ENCODE measurements at regions not wholly inside any gene's neighbourhood (a gene's known extent, or its start where the extent isn't known, plus 50 kb on each side); places are given as distances from the start of the nearest gene placed in this dataset.

DNA sequence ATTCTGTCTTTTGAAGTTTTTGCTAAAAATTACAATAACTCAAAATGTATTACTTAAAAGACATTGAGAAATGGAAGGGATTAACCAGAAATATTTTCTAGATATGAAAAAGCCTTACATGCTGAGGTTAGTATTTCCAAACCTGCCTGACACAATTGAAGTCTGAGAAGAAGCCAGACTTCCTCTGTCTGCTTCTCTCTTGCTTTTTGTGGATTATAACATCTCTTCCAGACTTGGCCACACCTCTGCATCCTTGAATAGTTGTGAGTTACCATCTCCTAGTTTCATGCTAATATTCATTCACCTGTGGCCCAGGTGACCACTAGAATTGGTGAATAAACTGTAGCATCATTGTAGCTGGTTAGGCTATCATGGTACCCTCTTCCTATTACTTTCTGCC is 497.6 kb downstream of the SLC16A7 start:
- Histone ChIP-seq H2BK12ac (ENCODE audit: low read length in 2 of 2) (no peak overlapping the region), H3K9me3 (ENCODE audit: control insufficient read depth, low read length) (no peaks in the 10 kb centered on the region), H2BK120ac (ENCODE audit: low read depth, low read length) (no peak overlapping the region), H3K18ac (ENCODE audit: low read depth in 1 of 2, low read length in 2 of 2) (no peak overlapping the region), H3K4ac (ENCODE audit: low read depth in 1 of 2, low read length in 2 of 2) (no peak overlapping the region), H3K4me3 (ENCODE audit: insufficient read depth in 1 of 2, low read depth in 1 of 2, low read length in 2 of 2) (no peak overlapping the region), H3K4me1 (ENCODE audit: control insufficient read depth, insufficient read depth, low read depth, low read length) (no peaks in the 10 kb centered on the region), H3K79me1 (replicated peaks; ENCODE audit: low read length, poor library complexity, severe bottlenecking) (no peaks in the 10 kb centered on the region), H3K27ac (ENCODE audit: low read length, poor library complexity, severe bottlenecking) (no peak overlapping the region), H2BK5ac (ENCODE audit: low read depth, low read length, poor library complexity, severe bottlenecking) (no peak overlapping the region), H3K14ac (ENCODE audit: low read length in 2 of 2) (no peak overlapping the region), H3K36me3 (ENCODE audit: control insufficient read depth in 1 of 2, insufficient read depth in 2 of 2, low read depth in 1 of 2, low read length in 2 of 2) (no peaks in the 10 kb centered on the region), H2BK15ac (ENCODE audit: low read depth, poor library complexity, severe bottlenecking) (no peak overlapping the region), H2AFZ (ENCODE audit: low read depth, low read length) (no peak overlapping the region), H3K27me3 (ENCODE audit: control insufficient read depth in 1 of 2, insufficient read depth in 1 of 2, low read length in 2 of 2) (no peaks in the 10 kb centered on the region), H4K91ac (ENCODE audit: low read length) (no peak overlapping the region), H3K4me2 (ENCODE audit: low read length, poor library complexity, severe bottlenecking) (no peak overlapping the region), H4K8ac (ENCODE audit: low read length) (no peak overlapping the region), H2AK5ac (ENCODE audit: low read length, severe bottlenecking) (no peak overlapping the region), H3K23ac (ENCODE audit: low read length in 2 of 2) (no peak overlapping the region), H3K9ac (ENCODE audit: low read length) (no peak overlapping the region)
- no peak for DNase-seq

DNA sequence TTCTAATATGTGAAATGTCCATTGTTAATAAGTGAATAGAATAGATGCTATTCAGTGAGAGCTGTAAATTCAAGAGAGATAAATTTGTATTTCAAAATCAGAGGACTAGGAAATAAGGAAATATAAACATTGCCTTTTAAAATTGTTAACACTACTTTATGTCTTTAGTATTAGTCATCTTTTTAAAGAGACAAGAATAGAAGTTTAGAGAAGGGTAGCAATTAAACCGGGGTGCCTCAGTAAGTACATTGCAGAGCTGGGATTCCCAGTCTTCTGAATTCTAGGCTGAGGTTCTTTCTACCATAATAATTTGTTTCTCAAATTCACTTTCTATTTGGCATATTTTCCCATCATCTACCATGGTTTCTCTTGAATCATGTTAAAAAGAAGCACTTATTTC is 498.6 kb downstream of the SLC16A7 start:
- Histone ChIP-seq H2BK5ac (ENCODE audit: low read depth, low read length, poor library complexity, severe bottlenecking) (no peak overlapping the region), H3K4ac (ENCODE audit: low read depth in 1 of 2, low read length in 2 of 2) (no peak overlapping the region), H3K14ac (ENCODE audit: low read length in 2 of 2) (no peak overlapping the region), H3K18ac (ENCODE audit: low read depth in 1 of 2, low read length in 2 of 2) (no peak overlapping the region), H3K4me2 (ENCODE audit: low read length, poor library complexity, severe bottlenecking) (no peak overlapping the region), H3K27me3 (ENCODE audit: control insufficient read depth in 1 of 2, insufficient read depth in 1 of 2, low read length in 2 of 2) (no peaks in the 10 kb centered on the region), H3K23ac (ENCODE audit: low read length in 2 of 2) (no peak overlapping the region), H2AK5ac (ENCODE audit: low read length, severe bottlenecking) (no peak overlapping the region), H2AFZ (ENCODE audit: low read depth, low read length) (no peak overlapping the region), H3K9me3 (ENCODE audit: control insufficient read depth, low read length) (peaks cover 7% of the 10 kb centered on the region), H3K4me3 (ENCODE audit: insufficient read depth in 1 of 2, low read depth in 1 of 2, low read length in 2 of 2) (no peak overlapping the region), H3K4me1 (ENCODE audit: control insufficient read depth, insufficient read depth, low read depth, low read length) (no peaks in the 10 kb centered on the region), H2BK15ac (ENCODE audit: low read depth, poor library complexity, severe bottlenecking) (no peak overlapping the region), H4K91ac (ENCODE audit: low read length) (no peak overlapping the region), H4K8ac (ENCODE audit: low read length) (no peak overlapping the region), H2BK12ac (ENCODE audit: low read length in 2 of 2) (no peak overlapping the region), H2BK120ac (ENCODE audit: low read depth, low read length) (no peak overlapping the region), H3K79me1 (replicated peaks; ENCODE audit: low read length, poor library complexity, severe bottlenecking) (no peaks in the 10 kb centered on the region), H3K36me3 (ENCODE audit: control insufficient read depth in 1 of 2, insufficient read depth in 2 of 2, low read depth in 1 of 2, low read length in 2 of 2) (no peaks in the 10 kb centered on the region), H3K27ac (ENCODE audit: low read length, poor library complexity, severe bottlenecking) (no peak overlapping the region), H3K9ac (ENCODE audit: low read length) (no peak overlapping the region)
- DNase-seq = peak; percentile 9
- WGBS = no CpG with 5 or more reads among the region's 1 CpG

DNA sequence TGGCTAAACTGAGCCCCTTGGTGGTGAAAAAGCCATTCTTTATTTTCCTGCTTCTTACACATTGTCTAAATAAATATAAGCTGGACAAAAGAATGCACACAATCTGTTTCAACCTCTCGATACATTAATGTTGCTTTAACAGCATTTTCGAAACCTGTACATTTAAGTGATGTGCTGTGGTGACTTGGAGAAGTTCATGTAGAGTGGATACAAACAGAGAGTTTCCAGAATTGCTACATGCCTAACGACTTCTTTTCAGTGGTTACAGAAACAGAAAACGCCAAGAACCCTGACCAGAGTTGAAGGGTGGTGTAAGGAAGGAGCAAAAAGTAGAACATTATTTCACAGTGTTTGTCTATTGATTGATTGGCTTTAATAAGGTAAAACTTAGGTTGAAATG is 500.9 kb downstream of the SLC16A7 start:
- Histone ChIP-seq H3K4me1 (ENCODE audit: control insufficient read depth, insufficient read depth, low read depth, low read length) (no peaks in the 10 kb centered on the region), H3K27ac (ENCODE audit: low read length, poor library complexity, severe bottlenecking) (no peak overlapping the region), H3K79me1 (replicated peaks; ENCODE audit: low read length, poor library complexity, severe bottlenecking) (no peaks in the 10 kb centered on the region), H3K18ac (ENCODE audit: low read depth in 1 of 2, low read length in 2 of 2) (no peak overlapping the region), H4K91ac (ENCODE audit: low read length) (no peak overlapping the region), H2AFZ (ENCODE audit: low read depth, low read length) (no peak overlapping the region), H2BK15ac (ENCODE audit: low read depth, poor library complexity, severe bottlenecking) (no peak overlapping the region), H3K14ac (ENCODE audit: low read length in 2 of 2) (no peak overlapping the region), H4K8ac (ENCODE audit: low read length) (no peak overlapping the region), H2BK12ac (ENCODE audit: low read length in 2 of 2) (no peak overlapping the region), H3K4ac (ENCODE audit: low read depth in 1 of 2, low read length in 2 of 2) (no peak overlapping the region), H3K9me3 (ENCODE audit: control insufficient read depth, low read length) (peaks cover 17% of the 10 kb centered on the region), H2BK120ac (ENCODE audit: low read depth, low read length) (no peak overlapping the region), H3K23ac (ENCODE audit: low read length in 2 of 2) (no peak overlapping the region), H3K4me2 (ENCODE audit: low read length, poor library complexity, severe bottlenecking) (no peak overlapping the region), H3K9ac (ENCODE audit: low read length) (no peak overlapping the region), H2BK5ac (ENCODE audit: low read depth, low read length, poor library complexity, severe bottlenecking) (no peak overlapping the region), H3K36me3 (ENCODE audit: control insufficient read depth in 1 of 2, insufficient read depth in 2 of 2, low read depth in 1 of 2, low read length in 2 of 2) (no peaks in the 10 kb centered on the region), H3K27me3 (ENCODE audit: control insufficient read depth in 1 of 2, insufficient read depth in 1 of 2, low read length in 2 of 2) (no peaks in the 10 kb centered on the region), H2AK5ac (ENCODE audit: low read length, severe bottlenecking) (no peak overlapping the region), H3K4me3 (ENCODE audit: insufficient read depth in 1 of 2, low read depth in 1 of 2, low read length in 2 of 2) (no peak overlapping the region)
- WGBS = 94% methylated on average over 4 of the region's 4 CpGs
- DNase-seq = no peak

DNA sequence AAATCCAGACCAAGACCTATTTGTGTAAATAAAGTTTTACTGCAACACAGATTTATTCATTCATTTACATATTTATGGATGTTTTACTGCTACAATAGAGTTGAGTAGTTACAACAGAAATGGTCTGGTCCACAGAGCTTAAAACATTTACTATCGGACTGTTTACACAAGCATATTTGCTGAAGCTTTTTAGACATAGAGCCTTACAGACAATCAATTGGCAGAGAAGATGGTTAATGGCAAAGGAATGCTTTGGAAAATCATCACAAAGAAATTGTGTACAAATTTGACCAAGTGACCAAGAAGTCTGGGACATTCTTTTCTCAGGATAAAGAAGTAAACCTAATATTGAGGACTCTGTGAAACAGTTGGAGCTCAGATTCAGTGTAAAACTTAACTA is 504.3 kb downstream of the SLC16A7 start:
- H3K18ac ChIP-seq (ENCODE audit: low read depth in 1 of 2, low read length in 2 of 2) = no peak overlapping the region
- no peak overlapping the region for H4K91ac ChIP-seq (ENCODE audit: low read length)
- no peak overlapping the region for H3K4ac ChIP-seq (ENCODE audit: low read depth in 1 of 2, low read length in 2 of 2)
- peak overlapping the region; percentile 14 for H3K27ac ChIP-seq (ENCODE audit: low read length, poor library complexity, severe bottlenecking)
- no CpG with 5 or more reads among the region's 1 CpG for WGBS
- H2BK15ac ChIP-seq (ENCODE audit: low read depth, poor library complexity, severe bottlenecking) = no peak overlapping the region
- no peak overlapping the region for H3K4me3 ChIP-seq (ENCODE audit: insufficient read depth in 1 of 2, low read depth in 1 of 2, low read length in 2 of 2)
- H2AK5ac ChIP-seq (ENCODE audit: low read length, severe bottlenecking) = no peak overlapping the region
- H3K9ac ChIP-seq (ENCODE audit: low read length) = no peak overlapping the region
- peak; percentile 22 for DNase-seq
- peaks cover 17% of the 10 kb centered on the region for H3K9me3 ChIP-seq (ENCODE audit: control insufficient read depth, low read length)
- no peak overlapping the region for H4K8ac ChIP-seq (ENCODE audit: low read length)
- H3K23ac ChIP-seq (ENCODE audit: low read length in 2 of 2) = no peak overlapping the region
- H3K4me2 ChIP-seq (ENCODE audit: low read length, poor library complexity, severe bottlenecking) = no peak overlapping the region
- H2BK120ac ChIP-seq (ENCODE audit: low read depth, low read length) = no peak overlapping the region
- no peak overlapping the region for H3K14ac ChIP-seq (ENCODE audit: low read length in 2 of 2)
- no peaks in the 10 kb centered on the region for H3K4me1 ChIP-seq (ENCODE audit: control insufficient read depth, insufficient read depth, low read depth, low read length)
- no peaks in the 10 kb centered on the region for H3K27me3 ChIP-seq (ENCODE audit: control insufficient read depth in 1 of 2, insufficient read depth in 1 of 2, low read length in 2 of 2)
- H2BK12ac ChIP-seq (ENCODE audit: low read length in 2 of 2) = no peak overlapping the region
- H3K36me3 ChIP-seq (ENCODE audit: control insufficient read depth in 1 of 2, insufficient read depth in 2 of 2, low read depth in 1 of 2, low read length in 2 of 2) = no peaks in the 10 kb centered on the region
- H2AFZ ChIP-seq (ENCODE audit: low read depth, low read length) = no peak overlapping the region
- H3K79me1 ChIP-seq (replicated peaks; ENCODE audit: low read length, poor library complexity, severe bottlenecking) = no peaks in the 10 kb centered on the region
- no peak overlapping the region for H2BK5ac ChIP-seq (ENCODE audit: low read depth, low read length, poor library complexity, severe bottlenecking)

Measured in mesenchymal stem cell (in vitro differentiated cells and primary cell).